A549 (cell line): ENCODE measurements at regions not wholly inside any gene's neighbourhood (a gene's known extent, or its start where the extent isn't known, plus 50 kb on each side); places are given as distances from the start of the nearest gene placed in this dataset.

Source experiments
- ATAC-seq, 2 experiments: fragments of 200-7000 bp in 1 of 2; fragments of >200 bp in 1 of 2; cut with Nextera tagmentation in 1 of 2; cut with Tn5 transposase in 1 of 2; 3 replicates each; pipeline versions ENCODE4 v1.8.0 to v1.9.1; 2018 to 2020; ENCODE audit warnings: mild to moderate bottlenecking in 1 of 2, moderate library complexity in 1 of 2
- CTCF ChIA-PET: fragments of 300-600 bp; sonication (Branson Sonifier 250); formaldehyde crosslinking; extraction: SDS; loops from one replicate; lab custom pipeline; 2021; ENCODE audit warnings: antibody characterized with exemption, inconsistent platforms; lab: Yijun Ruan, JAX
- POLR2A ChIA-PET: fragments of 350-600 bp; formaldehyde crosslinking; extraction: SDS; loops from one replicate; lab custom pipeline; 2021; ENCODE audit warnings: antibody characterized with exemption, inconsistent platforms; lab: Yijun Ruan, JAX
- DNase-seq, 2 experiments: peaks; one replicate each; pipeline versions ENCODE4 v3.0.0 to v3.0.0-alpha.2; 2011 to 2016; ENCODE audit warnings: low read depth in 1 of 2, low spot score in 1 of 2
- FAIRE-seq: peaks from 2 replicates; lab custom pipeline; 2011; peaks lifted over from hg19 to GRCh38; lab: Jason Lieb, UNC
- H3K27ac ChIP-seq, 2 experiments: fragments of >200 bp; sonication (Bioruptor Twin); formaldehyde crosslinking; 3 replicates each; pipeline ENCODE4 v1.5.1; 2016 to 2017
- H3K4me1 ChIP-seq: fragments of >200 bp; sonication (Bioruptor Twin); formaldehyde crosslinking; 3 replicates; pipeline ENCODE4 v1.6.1; 2016
- H3K4me2 ChIP-seq: fragments of >200 bp; sonication (Bioruptor Twin); formaldehyde crosslinking; 3 replicates; pipeline ENCODE4 v1.6.1; 2016
- H3K4me3 ChIP-seq: fragments of >200 bp; sonication (Bioruptor Twin); formaldehyde crosslinking; 3 replicates; pipeline ENCODE4 v1.5.1; 2016
- H3K9me3 ChIP-seq: fragments of >200 bp; sonication (Bioruptor Twin); formaldehyde crosslinking; 3 replicates; pipeline ENCODE4 v1.6.1; 2016
- BHLHE40 ChIP-seq: IDR thresholded peaks from 2 replicates; pipeline ENCODE4 v1.6.1; 2012; ENCODE audit warnings: low read depth, low read length, inconsistent platforms
- CBX2 ChIP-seq: fragments of 200-600 bp; sonication (generic); IDR thresholded peaks from 2 replicates; pipeline ENCODE4 v1.6.1; 2016; ENCODE audit warnings: low read depth, mild to moderate bottlenecking, borderline replicate concordance
- CHD2 ChIP-seq: fragments of 150-350 bp; IDR thresholded peaks from 2 replicates; pipeline ENCODE4 v1.6.1; 2014; ENCODE audit warnings: low read length; ENCODE audit not compliant: partially characterized antibody
- CHD4 ChIP-seq: fragments of 200-600 bp; sonication (generic); IDR thresholded peaks from 2 replicates; pipeline ENCODE4 v1.6.1; 2016; ENCODE audit warnings: antibody characterized with exemption, mild to moderate bottlenecking, borderline replicate concordance
- CTCF ChIP-seq: fragments of >200 bp; sonication (Bioruptor Twin); formaldehyde crosslinking; IDR thresholded peaks from 3 replicates; pipeline ENCODE4 v1.5.1; 2016
- EHMT2 ChIP-seq: fragments of 200-600 bp; sonication (generic); IDR thresholded peaks from 2 replicates; pipeline ENCODE4 v1.6.1; 2016; ENCODE audit warnings: antibody characterized with exemption, low read depth, mild to moderate bottlenecking, moderate library complexity
- ESRRA ChIP-seq: fragments of 150-350 bp; IDR thresholded peaks from 2 replicates; pipeline ENCODE4 v1.6.1; 2014; ENCODE audit warnings: mild to moderate bottlenecking, low read length, borderline replicate concordance
- HOXA7 ChIP-seq: fragments of 250-450 bp; sonication (Bioruptor Pico); IDR thresholded peaks from 2 replicates; pipeline ENCODE4 v1.5.0; 2020; ENCODE audit warnings: mild to moderate bottlenecking, moderate library complexity
- JUNB ChIP-seq: fragments of >200 bp; sonication (Bioruptor Twin); formaldehyde crosslinking; IDR thresholded peaks from 2 replicates; pipeline ENCODE4 v1.6.1; 2016
- KDM1A ChIP-seq: fragments of 200-600 bp; sonication (generic); IDR thresholded peaks from 2 replicates; pipeline ENCODE4 v1.6.1; 2016; ENCODE audit warnings: low read depth, mild to moderate bottlenecking
- MYC ChIP-seq: IDR thresholded peaks from 2 replicates; pipeline ENCODE4 v1.6.1; 2012; ENCODE audit warnings: mild to moderate bottlenecking, inconsistent platforms, low read length, improper control_type of control experiment, borderline replicate concordance
- NPAS2 ChIP-seq: fragments of 250-450 bp; sonication (Bioruptor Pico); IDR thresholded peaks from 2 replicates; pipeline ENCODE4 v1.8.0; 2022; ENCODE audit warnings: mild to moderate bottlenecking, moderate library complexity, borderline replicate concordance
- POLR2A ChIP-seq: IDR thresholded peaks from 2 replicates; pipeline ENCODE4 v1.6.1; 2012; ENCODE audit warnings: mild to moderate bottlenecking, low read length
- POLR2AphosphoS2 ChIP-seq: conservative IDR thresholded peaks from 2 replicates; pipeline ENCODE4 v1.6.1; 2012; ENCODE audit warnings: low read length, improper control_type of control experiment, inconsistent platforms
- RNF2 ChIP-seq: fragments of 200-600 bp; sonication (generic); IDR thresholded peaks from 2 replicates; pipeline ENCODE4 v1.6.1; 2016; ENCODE audit warnings: low read depth, mild to moderate bottlenecking, antibody characterized with exemption, moderate library complexity, borderline replicate concordance
- SMC3 ChIP-seq: fragments of >200 bp; sonication (Bioruptor Twin); formaldehyde crosslinking; IDR thresholded peaks from 3 replicates; pipeline ENCODE4 v1.6.1; 2018; ENCODE audit warnings: inconsistent platforms
- SREBF2 ChIP-seq: fragments of 450-650 bp; IDR thresholded peaks from 2 replicates; pipeline ENCODE4 v1.6.1; 2014; ENCODE audit warnings: mild to moderate bottlenecking, moderate library complexity
- TFCP2L1 ChIP-seq: fragments of 250-450 bp; sonication (Bioruptor Pico); IDR thresholded peaks from 2 replicates; pipeline ENCODE4 v1.5.0; 2021; ENCODE audit warnings: mild to moderate bottlenecking
- TP53 ChIP-seq: fragments of 250-450 bp; sonication (Bioruptor Pico); IDR thresholded peaks from 2 replicates; pipeline ENCODE4 v1.5.0; 2021; ENCODE audit warnings: mild to moderate bottlenecking, moderate library complexity
- ZC3H11A ChIP-seq: fragments of 450-650 bp; IDR thresholded peaks from 2 replicates; pipeline ENCODE4 v1.6.1; 2014; ENCODE audit warnings: antibody characterized with exemption, mild to moderate bottlenecking
- ZFP36 ChIP-seq: fragments of 450-650 bp; IDR thresholded peaks from 2 replicates; pipeline ENCODE4 v1.6.1; 2014; ENCODE audit warnings: borderline replicate concordance; ENCODE audit not compliant: partially characterized antibody
- ZNF302 ChIP-seq: fragments of 250-450 bp; sonication (Bioruptor Pico); IDR thresholded peaks from 2 replicates; pipeline ENCODE4 v1.9.0; 2021; ENCODE audit warnings: inconsistent platforms, mild to moderate bottlenecking, moderate library complexity
- WGBS: methylation state at CpG from one replicate; pipeline ENCODE4 v1.1.6; 2017; ENCODE audit errors: missing lambda C conversion rate; 5-methylcytosine and 5-hydroxymethylcytosine counted together
- TF ChIP-seq, protein P1 (sequence below): fragments of 250-450 bp; sonication (Bioruptor Pico); IDR thresholded peaks from 2 replicates; pipeline ENCODE4 v1.5.0; 2020; ENCODE audit warnings: low read depth, mild to moderate bottlenecking, moderate library complexity
- TF ChIP-seq, protein P2 (sequence below): IDR thresholded peaks from 2 replicates; pipeline ENCODE4 v1.6.1; 2012; ENCODE audit warnings: low read depth, borderline replicate concordance

DNA sequence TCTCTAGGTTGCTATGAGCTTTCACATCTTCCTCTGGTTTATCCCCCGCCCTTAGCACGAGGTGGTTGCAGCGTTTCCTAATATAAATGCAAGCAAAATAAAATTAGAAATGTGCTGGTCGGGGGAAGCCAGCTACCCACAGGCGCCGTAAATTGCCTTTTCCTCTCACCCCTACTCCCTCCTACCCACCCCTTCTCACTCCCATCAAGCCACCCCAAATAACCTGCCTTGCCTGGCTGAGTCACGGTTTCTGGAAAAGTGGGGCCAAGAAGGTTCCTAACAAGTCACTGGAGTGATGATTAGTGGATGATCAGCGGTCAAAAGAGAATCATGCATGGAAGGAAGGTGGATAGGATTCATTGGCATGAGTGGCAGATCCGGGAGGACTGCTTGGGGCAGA is 120.9 kb upstream of the RBFOX1 start:
- Histone ChIP-seq H3K27ac (no peak overlapping the region), H3K4me1 (no peaks in the 10 kb centered on the region), H3K4me3 (no peak overlapping the region), H3K4me2 (no peak overlapping the region), H3K9me3 (no peaks in the 10 kb centered on the region)
- no peak for DNase-seq
- ChIA-PET CTCF (interaction anchor here (0.6 kb wide), 1 partner anchor 575 kb away, joined by 3 read pairs; no protein-coding TSS in a partner anchor), POLR2A (no interaction called here)
- TF ChIP-seq EHMT2 (no peak), CHD2 (no peak), NPAS2 (CRISPR knock-in tag) (no peak), ZC3H11A (no peak), TFCP2L1 (CRISPR knock-in tag) (no peak), JUNB (no peak), KDM1A (no peak)
- FAIRE-seq, result no peak
- no peak for ATAC-seq
- 2% methylated on average over 9 of the region's 9 CpGs for WGBS

- H3K4me1 ChIP-seq, result no peaks in the 10 kb centered on the region
- DNase-seq (no peak), FAIRE-seq (no peak), ATAC-seq (no peak)
- POLR2A ChIA-PET, result no interaction called here
- WGBS, result 8% methylated on average over 3 of the region's 3 CpGs
- H3K4me2 ChIP-seq, result no peak overlapping the region
- no peaks in the 10 kb centered on the region for H3K9me3 ChIP-seq
- H3K4me3 ChIP-seq, result no peak overlapping the region
- CTCF ChIA-PET, result no interaction called here
- no peak overlapping the region for H3K27ac ChIP-seq
- no peak for TF ChIP-seq POLR2AphosphoS2
- TF ChIP-seq ESRRA, result no peak
- TF ChIP-seq SMC3, result no peak
- TF ChIP-seq, protein P1, sequence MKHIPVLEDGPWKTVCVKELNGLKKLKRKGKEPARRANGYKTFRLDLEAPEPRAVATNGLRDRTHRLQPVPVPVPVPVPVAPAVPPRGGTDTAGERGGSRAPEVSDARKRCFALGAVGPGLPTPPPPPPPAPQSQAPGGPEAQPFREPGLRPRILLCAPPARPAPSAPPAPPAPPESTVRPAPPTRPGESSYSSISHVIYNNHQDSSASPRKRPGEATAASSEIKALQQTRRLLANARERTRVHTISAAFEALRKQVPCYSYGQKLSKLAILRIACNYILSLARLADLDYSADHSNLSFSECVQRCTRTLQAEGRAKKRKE (CRISPR knock-in tag), result no peak
- no peak for TF ChIP-seq HOXA7 (CRISPR knock-in tag)
Observed at GRCh38 chr16:7209598-7209997, 123.0 kb upstream of the RBFOX1 start.

DNA sequence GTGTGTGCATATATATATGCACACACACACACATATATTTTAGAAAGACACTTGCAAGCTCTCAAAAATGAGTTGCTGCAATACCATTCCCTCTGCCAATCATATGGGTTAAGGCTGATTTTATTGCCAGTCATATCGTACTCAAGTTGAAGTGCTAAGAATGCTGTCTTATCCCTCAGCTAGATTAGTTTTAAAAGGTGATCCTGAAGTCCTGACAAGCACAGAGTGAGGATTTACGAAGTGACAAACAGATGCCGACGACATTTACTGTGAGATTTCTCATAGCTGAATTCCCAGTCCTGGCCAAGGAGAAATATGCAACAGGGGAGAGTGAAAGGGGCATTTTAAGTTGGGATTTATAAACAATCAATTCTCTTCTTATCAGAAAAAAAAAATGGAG is 126.2 kb upstream of the RBFOX1 start:
- TF ChIP-seq CTCF, result no peak
- CTCF ChIA-PET, result no interaction called here
- ATAC-seq (no peak), FAIRE-seq (no peak), DNase-seq (no peak)
- POLR2A ChIA-PET, result no interaction called here
- WGBS, result 3% methylated on average over 4 of the region's 4 CpGs
- H3K4me3 ChIP-seq, result no peak overlapping the region
- H3K4me2 ChIP-seq, result no peak overlapping the region
- no peaks in the 10 kb centered on the region for H3K4me1 ChIP-seq
- H3K9me3 ChIP-seq, result no peaks in the 10 kb centered on the region
- no peak overlapping the region for H3K27ac ChIP-seq

- DNase-seq (no peak), FAIRE-seq (no peak), ATAC-seq (no peak)
- H3K27ac ChIP-seq, result no peak overlapping the region
- H3K9me3 ChIP-seq, result no peaks in the 10 kb centered on the region; the same call in 2 of the 3 replicates
- TF ChIP-seq, protein P2, sequence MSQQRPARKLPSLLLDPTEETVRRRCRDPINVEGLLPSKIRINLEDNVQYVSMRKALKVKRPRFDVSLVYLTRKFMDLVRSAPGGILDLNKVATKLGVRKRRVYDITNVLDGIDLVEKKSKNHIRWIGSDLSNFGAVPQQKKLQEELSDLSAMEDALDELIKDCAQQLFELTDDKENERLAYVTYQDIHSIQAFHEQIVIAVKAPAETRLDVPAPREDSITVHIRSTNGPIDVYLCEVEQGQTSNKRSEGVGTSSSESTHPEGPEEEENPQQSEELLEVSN, result no peak
- TF ChIP-seq POLR2A, result no peak
- ChIA-PET POLR2A (no interaction called here), CTCF (no interaction called here)
- no peak overlapping the region for H3K4me2 ChIP-seq
- H3K4me3 ChIP-seq, result no peak overlapping the region
- H3K4me1 ChIP-seq, result no peaks in the 10 kb centered on the region
- 4% methylated on average over 4 of the region's 4 CpGs for WGBS
Observed at GRCh38 chr16:7200320-7200719, 132.3 kb upstream of the RBFOX1 start.

DNA sequence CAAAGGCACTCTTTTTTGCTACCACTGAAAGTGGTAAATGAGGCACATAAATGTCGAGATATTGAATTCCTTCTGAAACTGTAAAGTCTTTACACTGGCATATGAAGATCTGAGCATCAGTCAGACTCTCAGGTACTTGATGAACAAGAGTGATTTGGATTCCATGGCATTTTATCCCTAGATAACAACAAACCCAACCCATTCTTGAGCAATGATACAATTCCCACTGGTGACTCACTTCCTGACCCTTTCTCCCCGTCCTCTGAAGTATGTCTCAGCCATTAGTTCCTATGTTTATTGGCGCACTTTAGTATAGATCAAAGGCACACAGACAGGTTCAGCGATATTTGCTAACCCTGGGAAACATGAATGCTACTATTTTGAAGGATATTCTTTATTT is 147.0 kb upstream of the RBFOX1 start:
- 4% methylated on average over 4 of the region's 4 CpGs for WGBS
- FAIRE-seq, result no peak
- ChIA-PET POLR2A (no interaction called here), CTCF (no interaction called here)
- H3K4me2 ChIP-seq, result no peak overlapping the region
- ATAC-seq, result no peak
- H3K9me3 ChIP-seq, result no peaks in the 10 kb centered on the region
- no peak overlapping the region for H3K4me3 ChIP-seq
- H3K4me1 ChIP-seq, result no peaks in the 10 kb centered on the region
- peak in 1 of 2 experiments; percentile 4 for DNase-seq
- H3K27ac ChIP-seq, result no peak overlapping the region
- no peak for TF ChIP-seq CHD2
- no peak for TF ChIP-seq BHLHE40
- no peak for TF ChIP-seq CHD4
- no peak for TF ChIP-seq RNF2
- TF ChIP-seq KDM1A, result no peak
- TF ChIP-seq CBX2, result no peak
- no peak for TF ChIP-seq SREBF2
- TF ChIP-seq TFCP2L1 (CRISPR knock-in tag), result no peak
- TF ChIP-seq, protein P2, result no peak
- TF ChIP-seq ZNF302, result no peak
- no peak for TF ChIP-seq MYC
- TF ChIP-seq JUNB, result no peak
- no peak for TF ChIP-seq TP53 (CRISPR knock-in tag)
- no peak for TF ChIP-seq ZFP36
